Endothelial cell of umbilical vein (primary cell): ENCODE measurements at regions not wholly inside any gene's neighbourhood (a gene's known extent, or its start where the extent isn't known, plus 50 kb on each side); places are given as distances from the start of the nearest gene placed in this dataset.

Experiments
- EZH2 ChIP-seq: IDR thresholded peaks from 2 replicates; pipeline ENCODE4 v1.6.1; 2012; ENCODE audit warnings: borderline replicate concordance, low read depth, mild to moderate bottlenecking, moderate library complexity, low read length, inconsistent platforms; ENCODE audit not compliant: severe bottlenecking
- FOS ChIP-seq: IDR thresholded peaks from 2 replicates; pipeline ENCODE4 v1.6.1; 2011; ENCODE audit warnings: mild to moderate bottlenecking, low read length, moderate library complexity, borderline replicate concordance; ENCODE audit not compliant: insufficient read depth
- GATA2 ChIP-seq: IDR thresholded peaks from 2 replicates; pipeline ENCODE4 v1.7.0; 2011; ENCODE audit warnings: low read depth, mild to moderate bottlenecking, moderate library complexity, mixed read lengths, low read length; ENCODE audit not compliant: insufficient read length, insufficient read depth
- JUN ChIP-seq: IDR thresholded peaks from 2 replicates; pipeline ENCODE4 v1.6.1; 2011; ENCODE audit warnings: borderline replicate concordance, low read depth; ENCODE audit not compliant: insufficient read length, insufficient read depth
- POLR2A ChIP-seq: IDR thresholded peaks from 2 replicates; pipeline ENCODE4 v1.6.1; 2012; ENCODE audit warnings: low read depth, mild to moderate bottlenecking, control low read depth, low read length
- POLR2AphosphoS5 ChIP-seq: IDR thresholded peaks from 2 replicates; pipeline ENCODE4 v1.6.1; 2012; ENCODE audit warnings: low read depth, mild to moderate bottlenecking, control low read depth, low read length, moderate library complexity; ENCODE audit not compliant: insufficient read depth
- TF ChIP-seq, protein P1 (sequence below), 2 donors: IDR thresholded peaks; 1 replicate in 1 of 2; 2 replicates in 1 of 2; pipeline ENCODE4 v1.5.1; 2011; ENCODE audit warnings: low read length in 2 of 2, mild to moderate bottlenecking in 2 of 2, moderate library complexity in 2 of 2, control low read depth in 1 of 2, inconsistent platforms in 1 of 2, low read depth in 1 of 2; ENCODE audit not compliant: insufficient read depth in 1 of 2; ENCODE audit errors: extremely low read depth in 1 of 2
- TF ChIP-seq, protein P2 (sequence below): IDR thresholded peaks from 2 replicates; pipeline ENCODE4 v1.6.1; 2011; ENCODE audit not compliant: insufficient read depth, insufficient read length

DNA sequence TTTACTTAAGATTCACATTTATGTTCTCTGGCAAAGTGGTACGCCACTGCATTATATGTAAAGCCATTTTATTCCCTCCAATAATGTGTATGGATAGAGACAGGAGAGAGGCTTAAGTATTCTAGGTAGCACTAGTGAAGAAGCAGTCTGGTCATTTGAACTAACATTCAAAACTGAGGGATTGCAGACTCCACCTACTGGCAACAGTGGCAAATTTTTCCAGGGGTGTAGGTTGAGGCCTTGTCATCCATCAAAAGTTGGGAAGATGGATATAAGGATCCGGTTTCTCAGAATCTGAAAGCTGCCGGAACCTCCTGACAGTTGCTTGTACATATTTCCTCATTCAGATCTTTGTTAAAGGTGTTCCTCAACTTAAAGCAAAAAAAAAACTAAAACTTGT lies 465.5 kb upstream of the FSHR start:
- TF ChIP-seq, protein P1, sequence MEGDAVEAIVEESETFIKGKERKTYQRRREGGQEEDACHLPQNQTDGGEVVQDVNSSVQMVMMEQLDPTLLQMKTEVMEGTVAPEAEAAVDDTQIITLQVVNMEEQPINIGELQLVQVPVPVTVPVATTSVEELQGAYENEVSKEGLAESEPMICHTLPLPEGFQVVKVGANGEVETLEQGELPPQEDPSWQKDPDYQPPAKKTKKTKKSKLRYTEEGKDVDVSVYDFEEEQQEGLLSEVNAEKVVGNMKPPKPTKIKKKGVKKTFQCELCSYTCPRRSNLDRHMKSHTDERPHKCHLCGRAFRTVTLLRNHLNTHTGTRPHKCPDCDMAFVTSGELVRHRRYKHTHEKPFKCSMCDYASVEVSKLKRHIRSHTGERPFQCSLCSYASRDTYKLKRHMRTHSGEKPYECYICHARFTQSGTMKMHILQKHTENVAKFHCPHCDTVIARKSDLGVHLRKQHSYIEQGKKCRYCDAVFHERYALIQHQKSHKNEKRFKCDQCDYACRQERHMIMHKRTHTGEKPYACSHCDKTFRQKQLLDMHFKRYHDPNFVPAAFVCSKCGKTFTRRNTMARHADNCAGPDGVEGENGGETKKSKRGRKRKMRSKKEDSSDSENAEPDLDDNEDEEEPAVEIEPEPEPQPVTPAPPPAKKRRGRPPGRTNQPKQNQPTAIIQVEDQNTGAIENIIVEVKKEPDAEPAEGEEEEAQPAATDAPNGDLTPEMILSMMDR (IDR thresholded peaks at IDR 0.05; ENCODE audit: extremely low read depth in 1 of 2, insufficient read depth in 1 of 2, low read depth in 1 of 2, low read length in 2 of 2): no peak
- no peak for TF ChIP-seq JUN
- TF ChIP-seq POLR2A: no peak
- TF ChIP-seq POLR2AphosphoS5: no peak
- TF ChIP-seq, protein P2, sequence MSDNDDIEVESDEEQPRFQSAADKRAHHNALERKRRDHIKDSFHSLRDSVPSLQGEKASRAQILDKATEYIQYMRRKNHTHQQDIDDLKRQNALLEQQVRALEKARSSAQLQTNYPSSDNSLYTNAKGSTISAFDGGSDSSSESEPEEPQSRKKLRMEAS: no peak
- TF ChIP-seq EZH2: no peak
- TF ChIP-seq FOS: no peak
- TF ChIP-seq GATA2: no peak
